Uterus (tissue), 2 donors: ENCODE measurements at regions not wholly inside any gene's neighbourhood (a gene's known extent, or its start where the extent isn't known, plus 50 kb on each side); places are given as distances from the start of the nearest gene placed in this dataset.

ENCODE experiments used
- POLR2A ChIP-seq, 2 donors: fragments of 450-650 bp; IDR thresholded peaks; one replicate each; pipeline ENCODE4 v1.6.1; 2016; ENCODE audit warnings: antibody characterized with exemption in 2 of 2, mild to moderate bottlenecking in 1 of 2, moderate library complexity in 1 of 2
- TF ChIP-seq, protein P1 (sequence below), 4 experiments: fragments of 200-600 bp in 2 of 4; fragments of 450-650 bp in 2 of 4; sonication (generic) in 2 of 4; IDR thresholded peaks; one replicate each; pipeline ENCODE4 v1.5.1; 2016 to 2019; ENCODE audit warnings: antibody characterized with exemption in 4 of 4, mild to moderate bottlenecking in 2 of 4, moderate library complexity in 1 of 4

DNA sequence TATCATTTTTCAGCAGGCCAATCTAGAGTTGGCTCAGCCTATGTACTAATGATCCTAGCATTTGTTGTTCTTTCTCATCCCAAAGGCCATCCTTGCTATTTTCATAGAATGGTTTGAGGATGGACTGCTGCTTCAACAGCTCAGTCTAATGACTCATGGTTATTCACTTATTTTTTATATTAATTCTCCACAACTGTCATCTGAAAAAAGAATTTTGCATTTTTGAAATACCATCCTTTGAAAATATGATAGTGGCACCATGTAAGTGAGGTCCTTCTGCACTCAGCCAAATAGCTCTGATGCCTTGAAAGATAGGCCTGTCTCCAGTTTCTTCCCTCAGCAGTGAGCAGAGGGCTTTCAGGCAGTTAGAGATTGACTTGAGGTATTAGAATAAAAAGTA lies 377.5 kb downstream of the LMO4 start:
- TF ChIP-seq, protein P1, sequence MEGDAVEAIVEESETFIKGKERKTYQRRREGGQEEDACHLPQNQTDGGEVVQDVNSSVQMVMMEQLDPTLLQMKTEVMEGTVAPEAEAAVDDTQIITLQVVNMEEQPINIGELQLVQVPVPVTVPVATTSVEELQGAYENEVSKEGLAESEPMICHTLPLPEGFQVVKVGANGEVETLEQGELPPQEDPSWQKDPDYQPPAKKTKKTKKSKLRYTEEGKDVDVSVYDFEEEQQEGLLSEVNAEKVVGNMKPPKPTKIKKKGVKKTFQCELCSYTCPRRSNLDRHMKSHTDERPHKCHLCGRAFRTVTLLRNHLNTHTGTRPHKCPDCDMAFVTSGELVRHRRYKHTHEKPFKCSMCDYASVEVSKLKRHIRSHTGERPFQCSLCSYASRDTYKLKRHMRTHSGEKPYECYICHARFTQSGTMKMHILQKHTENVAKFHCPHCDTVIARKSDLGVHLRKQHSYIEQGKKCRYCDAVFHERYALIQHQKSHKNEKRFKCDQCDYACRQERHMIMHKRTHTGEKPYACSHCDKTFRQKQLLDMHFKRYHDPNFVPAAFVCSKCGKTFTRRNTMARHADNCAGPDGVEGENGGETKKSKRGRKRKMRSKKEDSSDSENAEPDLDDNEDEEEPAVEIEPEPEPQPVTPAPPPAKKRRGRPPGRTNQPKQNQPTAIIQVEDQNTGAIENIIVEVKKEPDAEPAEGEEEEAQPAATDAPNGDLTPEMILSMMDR (IDR thresholded peaks at IDR 0.05), result no peak
- TF ChIP-seq POLR2A (IDR thresholded peaks at IDR 0.05), result no peak
